ENCODE measurements at regions not wholly inside any gene's neighbourhood (a gene's known extent, or its start where the extent isn't known, plus 50 kb on each side); places are given as distances from the start of the nearest gene placed in this dataset.

GRCh38 chrX:110531873-110532580 is 173.4 kb downstream of the RTL9 start (continued):
- TF ChIP-seq ZBTB12 (CRISPR knock-in tag; IDR thresholded peaks at IDR 0.05), result no peak

- ATAC-seq, result no peak
- no peaks in the 10 kb centered on the region for H3K9me3 ChIP-seq (replicated peaks; ENCODE audit: control insufficient read depth, insufficient read depth, low read depth, low read length)
- H3K4me1 ChIP-seq (replicated peaks in 1 of 2; ENCODE audit: control insufficient read depth in 2 of 2, insufficient read depth in 2 of 2, low read length in 2 of 2), result no peaks in the 10 kb centered on the region
- BruUV-seq (replicated peaks), result no TSS peak
- H3K27me3 ChIP-seq (ENCODE audit: control insufficient read depth in 2 of 2, insufficient read depth in 2 of 2, low read length in 2 of 2), result no peaks in the 10 kb centered on the region
- no peak for FAIRE-seq
- in situ Hi-C loops (cut with MboI) (no loop called here), intact Hi-C loops (cut with micrococcal nuclease) (no loop called here)
- DNase-seq (ENCODE audit: extremely low read depth in 1 of 4, low spot score in 3 of 4), result no peak
- no peak overlapping the region for H3K4me3 ChIP-seq
- no peak overlapping the region for H3K9ac ChIP-seq (ENCODE audit: insufficient read depth in 1 of 2, low read depth in 2 of 2, low read length in 2 of 2)
- H3K79me2 ChIP-seq (ENCODE audit: control insufficient read depth, insufficient read depth, low read length), result no peaks in the 10 kb centered on the region
- ChIA-PET POLR2A (no interaction called here), CTCF (ENCODE audit: low intra/inter-chr PET ratio) (no interaction called here)
- H3K36me3 ChIP-seq (ENCODE audit: control insufficient read depth, insufficient read depth, low read length), result no peaks in the 10 kb centered on the region
- no peak overlapping the region for H3K27ac ChIP-seq (ENCODE audit: extremely low read depth, low read depth, low read length)
- H3K4me2 ChIP-seq (ENCODE audit: insufficient read depth, low read length), result no peak overlapping the region
- no peaks in the 10 kb centered on the region for H4K20me1 ChIP-seq (replicated peaks; ENCODE audit: control insufficient read depth, insufficient read depth, low read length)
- H2AFZ ChIP-seq (ENCODE audit: low read depth, low read length), result no peak overlapping the region
- TF ChIP-seq ZKSCAN1 (IDR thresholded peaks at IDR 0.05; ENCODE audit: low read depth, low read length) (no peak), ZNF24 (IDR thresholded peaks at IDR 0.05) (no peak), ZNF77 (CRISPR knock-in tag; IDR thresholded peaks at IDR 0.05) (no peak), PBX2 (CRISPR knock-in tag; IDR thresholded peaks at IDR 0.05; ENCODE audit: low read depth) (no peak), PBX2 (tag; conservative IDR thresholded peaks at IDR 0.05; ENCODE audit: low read depth) (no peak), ARHGAP35 (IDR thresholded peaks at IDR 0.05; ENCODE audit: partially characterized antibody) (no peak), ZNF436 (CRISPR knock-in tag; IDR thresholded peaks at IDR 0.05) (no peak), SFPQ (IDR thresholded peaks at IDR 0.05; ENCODE audit: low read depth, low read length) (no peak), TAF7 (tag; IDR thresholded peaks at IDR 0.05) (no peak), ZNF583 (CRISPR knock-in tag; IDR thresholded peaks at IDR 0.05) (no peak), NUFIP1 (IDR thresholded peaks at IDR 0.05; ENCODE audit: partially characterized antibody) (no peak), ARID3B (CRISPR knock-in tag; IDR thresholded peaks at IDR 0.05; ENCODE audit: borderline replicate concordance) (no peak), CEBPB (tag; IDR thresholded peaks at IDR 0.05) (no peak), ZNF316 (IDR thresholded peaks at IDR 0.05) (no peak), CCAR2 (IDR thresholded peaks at IDR 0.05; ENCODE audit: low read depth, low read length) (no peak)
- H3K9me1 ChIP-seq (ENCODE audit: control insufficient read depth, insufficient read depth, low read length), result no peaks in the 10 kb centered on the region
- WGBS (ENCODE audit: insufficient coverage, low coverage, missing lambda C conversion rate), result 0% methylated on average over 1 of the region's 1 CpG
Observed at GRCh38 chrX:110532581-110532931, 173.9 kb downstream of the RTL9 start.
